HepG2 (cell line): ENCODE measurements at regions not wholly inside any gene's neighbourhood (a gene's known extent, or its start where the extent isn't known, plus 50 kb on each side); places are given as distances from the start of the nearest gene placed in this dataset.

Experiments
- ATAC-seq: fragments of 200-7000 bp; cut with Tn5 transposase; 3 replicates; pipeline ENCODE4 v1.9.1; 2020; ENCODE audit warnings: mild to moderate bottlenecking, moderate library complexity
- BruUV-seq: library from RNA; stranded (reverse); fragments of 400-500 nt; replicated peaks from 2 replicates; lab custom pipeline; 2021; lab: Mats Ljungman, UMichigan
- CTCF ChIA-PET: fragments of 300-600 bp; formaldehyde crosslinking; extraction: SDS; loops from one replicate; lab custom pipeline; 2021; ENCODE audit warnings: low total read pairs, inconsistent platforms, low intra/inter-chr PET ratio; lab: Yijun Ruan, JAX
- POLR2A ChIA-PET: fragments of 350-600 bp; sonication (Branson Sonifier 250); formaldehyde crosslinking; loops from one replicate; lab custom pipeline; 2020; ENCODE audit warnings: antibody characterized with exemption, inconsistent platforms; lab: Yijun Ruan, JAX
- DNase-seq: peaks from one replicate; pipeline ENCODE4 v3.0.0-alpha.2; 2015; ENCODE audit warnings: low spot score
- FAIRE-seq: peaks from 3 replicates; lab custom pipeline; 2011; peaks lifted over from hg19 to GRCh38; lab: Jason Lieb, UNC
- H2AFZ ChIP-seq: one replicate; pipeline ENCODE4 v1.6.1; 2011; ENCODE audit warnings: low read length, inconsistent platforms
- H3K27ac ChIP-seq: fragments of 300-600 bp; 3 replicates; pipeline ENCODE4 v1.8.0; 2011; ENCODE audit warnings: mixed run types, mild to moderate bottlenecking, mixed read lengths, low read length, inconsistent platforms; ENCODE audit not compliant: insufficient read depth; ENCODE audit errors: extremely low read length
- H3K27me3 ChIP-seq, 2 experiments: fragments of 200-600 bp in 1 of 2; 2 replicates in 1 of 2; 3 replicates in 1 of 2; pipeline versions ENCODE4 v1.6.0 to v1.8.0; 2011; ENCODE audit warnings: low read length in 2 of 2, mild to moderate bottlenecking in 2 of 2, moderate library complexity in 2 of 2, inconsistent platforms in 1 of 2; ENCODE audit not compliant: insufficient read depth in 2 of 2, control insufficient read depth in 1 of 2
- H3K36me3 ChIP-seq, 2 experiments: fragments of 200-600 bp in 1 of 2; replicated peaks in 1 of 2; 2 replicates in 1 of 2; 3 replicates in 1 of 2; pipeline versions ENCODE4 v1.5.1 to v1.8.0; 2011; ENCODE audit warnings: low read length in 2 of 2, inconsistent platforms in 1 of 2; ENCODE audit not compliant: insufficient read depth in 2 of 2, control insufficient read depth in 1 of 2
- H3K4me1 ChIP-seq: 2 replicates; pipeline ENCODE4 v1.5.1; 2012; ENCODE audit warnings: low read length, inconsistent platforms; ENCODE audit not compliant: insufficient read depth
- H3K4me2 ChIP-seq: 2 replicates; pipeline ENCODE4 v1.6.0; 2011; ENCODE audit warnings: low read depth, low read length, inconsistent platforms
- H3K4me3 ChIP-seq, 3 experiments: fragments of 200-600 bp in 1 of 3; sonication (generic), shearing (Covaris generic) in 1 of 3; replicated peaks in 1 of 3; 2 replicates each; pipeline ENCODE4 v1.5.1; 2011 to 2016; ENCODE audit warnings: low read length in 3 of 3, inconsistent platforms in 2 of 3, low read depth in 2 of 3, mild to moderate bottlenecking in 2 of 3, control low read depth in 1 of 3, mixed read lengths in 1 of 3; ENCODE audit not compliant: insufficient read depth in 1 of 3
- H3K79me2 ChIP-seq: one replicate; pipeline ENCODE4 v1.6.1; 2011; ENCODE audit warnings: low read length, inconsistent platforms; ENCODE audit not compliant: insufficient read depth
- H3K9ac ChIP-seq: 2 replicates; pipeline ENCODE4 v1.6.0; 2011; ENCODE audit warnings: mild to moderate bottlenecking, low read depth, low read length, inconsistent platforms; ENCODE audit not compliant: insufficient read depth
- H3K9me3 ChIP-seq: 2 replicates; pipeline ENCODE4 v1.5.1; 2012; ENCODE audit warnings: mild to moderate bottlenecking, low read length
- H4K20me1 ChIP-seq: 2 replicates; pipeline ENCODE4 v1.6.0; 2011; ENCODE audit warnings: inconsistent platforms, mild to moderate bottlenecking, low read length, moderate library complexity; ENCODE audit not compliant: insufficient read depth
- ARID2 ChIP-seq: sonication (generic); formaldehyde crosslinking; IDR thresholded peaks from 2 replicates; pipeline ENCODE4 v1.8.1; 2022; ENCODE audit warnings: mild to moderate bottlenecking, missing genetic modification reagents, borderline replicate concordance
- FOXM1 ChIP-seq: sonication (generic); formaldehyde crosslinking; IDR thresholded peaks from 2 replicates; pipeline ENCODE4 v1.5.0; 2020; ENCODE audit warnings: missing genetic modification reagents
- HNF1A ChIP-seq, 2 experiments: sonication (generic) in 1 of 2; formaldehyde crosslinking in 1 of 2; IDR thresholded peaks; 2 replicates each; pipeline versions ENCODE4 v1.4.0 to v1.6.1; 2016 to 2020; ENCODE audit warnings: borderline replicate concordance in 1 of 2, low read depth in 1 of 2, mild to moderate bottlenecking in 1 of 2, missing genetic modification reagents in 1 of 2
- HOXA9 ChIP-seq: sonication (generic); formaldehyde crosslinking; IDR thresholded peaks from 2 replicates; pipeline ENCODE4 v1.8.1; 2022; ENCODE audit warnings: missing genetic modification reagents, mild to moderate bottlenecking, moderate library complexity, borderline replicate concordance
- HOXD1 ChIP-seq: sonication (generic); formaldehyde crosslinking; IDR thresholded peaks from 2 replicates; pipeline ENCODE4 v1.5.0; 2020; ENCODE audit warnings: missing genetic modification reagents
- MNT ChIP-seq: fragments of 450-650 bp; IDR thresholded peaks from 2 replicates; pipeline ENCODE4 v1.6.1; 2016
- MYNN ChIP-seq: sonication (generic); formaldehyde crosslinking; IDR thresholded peaks from 2 replicates; pipeline ENCODE4 v1.4.0; 2020; ENCODE audit warnings: mild to moderate bottlenecking, low read depth, missing genetic modification reagents
- PHF5A ChIP-seq: IDR thresholded peaks from one replicate; pipeline ENCODE4 v1.6.1; 2018; ENCODE audit warnings: low read depth, missing genetic modification reagents; ENCODE audit not compliant: unreplicated experiment
- RXRB ChIP-seq: IDR thresholded peaks from 2 replicates; pipeline ENCODE4 v1.6.1; 2016; ENCODE audit warnings: borderline replicate concordance, missing genetic modification reagents, missing compliant biosample characterization
- THAP9 ChIP-seq: sonication (generic); formaldehyde crosslinking; IDR thresholded peaks from 2 replicates; pipeline ENCODE4; 2020; ENCODE audit warnings: missing genetic modification reagents, mild to moderate bottlenecking, borderline replicate concordance
- ZFP1 ChIP-seq: IDR thresholded peaks from 2 replicates; pipeline ENCODE4 v1.6.1; 2016
- ZNF570 ChIP-seq: sonication (generic); formaldehyde crosslinking; IDR thresholded peaks from 2 replicates; pipeline ENCODE4 v1.4.0; 2020; ENCODE audit warnings: mild to moderate bottlenecking, missing genetic modification reagents, borderline replicate concordance
- WGBS: methylation state at CpG from one replicate; pipeline ENCODE4 v1.1.6; 2017; ENCODE audit warnings: low lambda C conversion rate; 5-methylcytosine and 5-hydroxymethylcytosine counted together
- in situ Hi-C: cut with HindIII; loops from 2 replicates; pipeline ENCODE4 v1.10.0; 2017; ENCODE audit warnings: low pct_unique_long_range_greater_than_20kb; ENCODE audit not compliant: extremely low pct_ligation_motif_present
- intact Hi-C: fragments of 100-400 bp; cut with micrococcal nuclease; formaldehyde crosslinking; loops from one replicate; pipeline ENCODE4 v1.10.0; 2022; ENCODE audit not compliant: unreplicated experiment

- H3K27ac ChIP-seq = no peak overlapping the region
- in situ Hi-C loops = loop anchor here (10.0 to 25.0 kb wide), 3 partner anchors 156 to 1279 kb away; partner anchors contain the start of gene EPHB1
Observed at GRCh38 chr3:135891121-135891520, 74.4 kb upstream of the PPP2R3A start.

More at GRCh38 chr3:135891121-135891520, 74.4 kb upstream of the PPP2R3A start:
- Histone ChIP-seq H4K20me1 (no peaks in the 10 kb centered on the region), H3K9ac (no peak overlapping the region), H3K27me3 (no peaks in the 10 kb centered on the region; a peak in 1 of 5 replicates), H3K4me1 (no peaks in the 10 kb centered on the region), H3K9me3 (no peaks in the 10 kb centered on the region), H3K4me3 (no peak overlapping the region), H3K79me2 (no peaks in the 10 kb centered on the region), H3K4me2 (no peak overlapping the region)
- POLR2A ChIA-PET = no interaction called here
- no peak for DNase-seq
- no peak for FAIRE-seq
- BruUV-seq = no TSS peak
- CTCF ChIA-PET = no interaction called here
- ATAC-seq = no peak
- intact Hi-C loops = no loop called here
- TF ChIP-seq PHF5A (CRISPR knock-in tag) (no peak), HOXD1 (no peak), HOXA9 (CRISPR knock-in tag) (no peak), MNT (no peak), MYNN (CRISPR knock-in tag) (no peak), ZFP1 (CRISPR knock-in tag) (no peak), THAP9 (no peak), RXRB (CRISPR knock-in tag) (no peak), FOXM1 (no peak), HNF1A (IDR thresholded peaks at IDR 0.05; ENCODE audit: low read depth) (no peak), HNF1A (CRISPR knock-in tag; IDR thresholded peaks at IDR 0.05; ENCODE audit: borderline replicate concordance) (no peak), ARID2 (CRISPR knock-in tag) (no peak), ZNF570 (CRISPR knock-in tag) (no peak)
- TF ChIP-seq, all 625 proteins: peak for 0
- Histone ChIP-seq H3K36me3 (no peaks in the 10 kb centered on the region), H2AFZ (no peak overlapping the region)
- 17% methylated on average over 4 of the region's 4 CpGs for WGBS
